Fibroblast of lung (primary cell): ENCODE measurements at regions not wholly inside any gene's neighbourhood (a gene's known extent, or its start where the extent isn't known, plus 50 kb on each side); places are given as distances from the start of the nearest gene placed in this dataset.

Source experiments
- EZH2 ChIP-seq: IDR thresholded peaks from 2 replicates; pipeline ENCODE4 v1.5.1; 2012; ENCODE audit warnings: low read length, control low read depth, mild to moderate bottlenecking; ENCODE audit errors: missing control alignments
- TF ChIP-seq, protein P1 (sequence below), 2 donors: IDR thresholded peaks in 1 of 2; conservative IDR thresholded peaks in 1 of 2; 1 replicate in 1 of 2; 2 replicates in 1 of 2; pipeline ENCODE4 v1.5.1; 2011 to 2012; ENCODE audit warnings: low read length in 2 of 2, control low read depth in 1 of 2, inconsistent platforms in 1 of 2, low read depth in 1 of 2, mild to moderate bottlenecking in 1 of 2

DNA sequence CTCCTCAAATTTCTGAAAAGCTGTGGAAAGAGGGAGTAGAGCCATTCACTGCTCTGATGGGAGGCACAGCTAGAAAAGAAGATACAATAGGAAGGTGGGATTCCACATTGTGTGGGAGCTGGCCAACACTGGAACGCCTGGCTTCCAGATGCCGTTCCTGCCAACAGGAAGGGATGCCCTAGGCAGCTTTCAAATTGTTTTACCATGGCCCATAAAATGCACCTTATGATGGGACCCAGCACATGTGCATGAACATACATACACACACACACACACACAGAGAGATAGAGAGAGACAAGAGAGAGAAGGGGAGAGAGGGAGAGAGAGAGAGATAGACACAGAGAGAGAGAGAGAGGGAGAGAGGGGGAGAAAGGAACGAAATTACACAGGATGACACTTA lies 86.1 kb upstream of the BZW1 start:
- TF ChIP-seq, protein P1, sequence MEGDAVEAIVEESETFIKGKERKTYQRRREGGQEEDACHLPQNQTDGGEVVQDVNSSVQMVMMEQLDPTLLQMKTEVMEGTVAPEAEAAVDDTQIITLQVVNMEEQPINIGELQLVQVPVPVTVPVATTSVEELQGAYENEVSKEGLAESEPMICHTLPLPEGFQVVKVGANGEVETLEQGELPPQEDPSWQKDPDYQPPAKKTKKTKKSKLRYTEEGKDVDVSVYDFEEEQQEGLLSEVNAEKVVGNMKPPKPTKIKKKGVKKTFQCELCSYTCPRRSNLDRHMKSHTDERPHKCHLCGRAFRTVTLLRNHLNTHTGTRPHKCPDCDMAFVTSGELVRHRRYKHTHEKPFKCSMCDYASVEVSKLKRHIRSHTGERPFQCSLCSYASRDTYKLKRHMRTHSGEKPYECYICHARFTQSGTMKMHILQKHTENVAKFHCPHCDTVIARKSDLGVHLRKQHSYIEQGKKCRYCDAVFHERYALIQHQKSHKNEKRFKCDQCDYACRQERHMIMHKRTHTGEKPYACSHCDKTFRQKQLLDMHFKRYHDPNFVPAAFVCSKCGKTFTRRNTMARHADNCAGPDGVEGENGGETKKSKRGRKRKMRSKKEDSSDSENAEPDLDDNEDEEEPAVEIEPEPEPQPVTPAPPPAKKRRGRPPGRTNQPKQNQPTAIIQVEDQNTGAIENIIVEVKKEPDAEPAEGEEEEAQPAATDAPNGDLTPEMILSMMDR (conservative IDR thresholded peaks at IDR 0.05 in 1 of 2, IDR thresholded peaks at IDR 0.05 in 1 of 2; ENCODE audit: low read depth in 1 of 2, low read length in 2 of 2) = no peak
- no peak for TF ChIP-seq EZH2
